HEK293 (cell line): ENCODE measurements at regions not wholly inside any gene's neighbourhood (a gene's known extent, or its start where the extent isn't known, plus 50 kb on each side); places are given as distances from the start of the nearest gene placed in this dataset.

Source experiments
- ZNF561 ChIP-seq: fragments of 450-650 bp; IDR thresholded peaks from 2 replicates; pipeline ENCODE4 v1.5.1; 2018; ENCODE audit warnings: missing biosample characterization, missing genetic modification characterization, borderline replicate concordance
- ZNF791 ChIP-seq: fragments of 450-650 bp; formaldehyde crosslinking; IDR thresholded peaks from 2 replicates; pipeline ENCODE4 v1.5.1; 2016; ENCODE audit warnings: missing biosample characterization, missing genetic modification characterization
- TF ChIP-seq, protein P1 (sequence below): fragments of 450-650 bp; formaldehyde crosslinking; IDR thresholded peaks from 2 replicates; pipeline ENCODE4 v1.5.1; 2016; ENCODE audit warnings: missing biosample characterization, missing genetic modification characterization
- TF ChIP-seq, protein P2 (sequence below): fragments of 450-650 bp; formaldehyde crosslinking; optimal IDR thresholded peaks from 2 replicates; pipeline ENCODE3; 2016; ENCODE audit warnings: missing biosample characterization, mild to moderate bottlenecking, missing genetic modification characterization

DNA sequence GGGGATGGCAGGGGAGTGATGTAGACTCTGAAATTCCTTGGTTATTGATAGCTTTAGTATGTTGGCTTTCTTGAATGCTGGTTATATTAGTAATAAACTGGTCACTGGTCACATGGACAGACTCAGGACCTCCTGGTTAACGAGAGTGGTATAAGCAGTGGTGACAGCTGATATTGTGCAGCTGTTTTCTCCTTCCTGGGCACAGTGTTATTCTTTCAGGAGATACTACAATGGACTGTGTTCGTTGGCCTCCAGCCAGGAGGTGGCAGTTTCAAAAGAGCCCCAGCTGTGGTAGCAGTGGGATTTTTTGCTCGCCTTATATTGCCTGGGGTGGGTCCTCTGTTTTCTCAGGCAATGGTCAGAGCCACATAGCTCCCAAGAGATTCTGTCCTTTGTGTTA is 181.6 kb upstream of the RBMS3 start:
- TF ChIP-seq, protein P1, sequence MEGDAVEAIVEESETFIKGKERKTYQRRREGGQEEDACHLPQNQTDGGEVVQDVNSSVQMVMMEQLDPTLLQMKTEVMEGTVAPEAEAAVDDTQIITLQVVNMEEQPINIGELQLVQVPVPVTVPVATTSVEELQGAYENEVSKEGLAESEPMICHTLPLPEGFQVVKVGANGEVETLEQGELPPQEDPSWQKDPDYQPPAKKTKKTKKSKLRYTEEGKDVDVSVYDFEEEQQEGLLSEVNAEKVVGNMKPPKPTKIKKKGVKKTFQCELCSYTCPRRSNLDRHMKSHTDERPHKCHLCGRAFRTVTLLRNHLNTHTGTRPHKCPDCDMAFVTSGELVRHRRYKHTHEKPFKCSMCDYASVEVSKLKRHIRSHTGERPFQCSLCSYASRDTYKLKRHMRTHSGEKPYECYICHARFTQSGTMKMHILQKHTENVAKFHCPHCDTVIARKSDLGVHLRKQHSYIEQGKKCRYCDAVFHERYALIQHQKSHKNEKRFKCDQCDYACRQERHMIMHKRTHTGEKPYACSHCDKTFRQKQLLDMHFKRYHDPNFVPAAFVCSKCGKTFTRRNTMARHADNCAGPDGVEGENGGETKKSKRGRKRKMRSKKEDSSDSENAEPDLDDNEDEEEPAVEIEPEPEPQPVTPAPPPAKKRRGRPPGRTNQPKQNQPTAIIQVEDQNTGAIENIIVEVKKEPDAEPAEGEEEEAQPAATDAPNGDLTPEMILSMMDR (tag by site-specific recombination): no peak
- TF ChIP-seq ZNF791 (tag by site-specific recombination): no peak
- TF ChIP-seq ZNF561 (tag by site-specific recombination): no peak
- TF ChIP-seq, protein P2, sequence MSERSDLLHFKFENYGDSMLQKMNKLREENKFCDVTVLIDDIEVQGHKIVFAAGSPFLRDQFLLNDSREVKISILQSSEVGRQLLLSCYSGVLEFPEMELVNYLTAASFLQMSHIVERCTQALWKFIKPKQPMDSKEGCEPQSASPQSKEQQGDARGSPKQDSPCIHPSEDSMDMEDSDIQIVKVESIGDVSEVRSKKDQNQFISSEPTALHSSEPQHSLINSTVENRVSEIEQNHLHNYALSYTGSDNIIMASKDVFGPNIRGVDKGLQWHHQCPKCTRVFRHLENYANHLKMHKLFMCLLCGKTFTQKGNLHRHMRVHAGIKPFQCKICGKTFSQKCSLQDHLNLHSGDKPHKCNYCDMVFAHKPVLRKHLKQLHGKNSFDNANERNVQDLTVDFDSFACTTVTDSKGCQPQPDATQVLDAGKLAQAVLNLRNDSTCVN (tag by site-specific recombination): no peak
